ENCODE measurements at regions not wholly inside any gene's neighbourhood (a gene's known extent, or its start where the extent isn't known, plus 50 kb on each side); places are given as distances from the start of the nearest gene placed in this dataset.

GRCh38 chr11:79686703-79687419, 246.0 kb upstream of the TENM4 start:
- DNase-seq (ENCODE audit: low read depth) = no peak
- H3K4me3 ChIP-seq (ENCODE audit: control insufficient read depth, low read depth, low read length) = no peak overlapping the region
- no peak for TF ChIP-seq CTCF (conservative IDR thresholded peaks at IDR 0.05; ENCODE audit: control insufficient read depth, insufficient read depth, low read depth, low read length)

- no peak for DNase-seq (ENCODE audit: low read depth)
- H3K4me3 ChIP-seq (ENCODE audit: control insufficient read depth, low read depth, low read length) = no peak overlapping the region
- TF ChIP-seq CTCF (conservative IDR thresholded peaks at IDR 0.05; ENCODE audit: control insufficient read depth, insufficient read depth, low read depth, low read length) = no peak
Observed at GRCh38 chr11:79683930-79684329, 243.1 kb upstream of the TENM4 start.

- H3K4me3 ChIP-seq (ENCODE audit: control insufficient read depth, low read depth, low read length) = no peak overlapping the region
- no peak for TF ChIP-seq CTCF (conservative IDR thresholded peaks at IDR 0.05; ENCODE audit: control insufficient read depth, insufficient read depth, low read depth, low read length)
- DNase-seq (ENCODE audit: low read depth) = no peak
Observed at GRCh38 chr11:79678780-79679452, 238.1 kb upstream of the TENM4 start.

GRCh38 chr11:79676396-79676795, 235.6 kb upstream of the TENM4 start:
- no peak for DNase-seq (ENCODE audit: low read depth)
- H3K4me3 ChIP-seq (ENCODE audit: control insufficient read depth, low read depth, low read length) = no peak overlapping the region
- no peak for TF ChIP-seq CTCF (conservative IDR thresholded peaks at IDR 0.05; ENCODE audit: control insufficient read depth, insufficient read depth, low read depth, low read length)

GRCh38 chr11:79675081-79675480, 234.3 kb upstream of the TENM4 start:
- no peak overlapping the region for H3K4me3 ChIP-seq (ENCODE audit: control insufficient read depth, low read depth, low read length)
- DNase-seq (ENCODE audit: low read depth) = no peak
- no peak for TF ChIP-seq CTCF (conservative IDR thresholded peaks at IDR 0.05; ENCODE audit: control insufficient read depth, insufficient read depth, low read depth, low read length)

- H3K4me3 ChIP-seq (ENCODE audit: control insufficient read depth, low read depth, low read length) = no peak overlapping the region
- TF ChIP-seq CTCF (conservative IDR thresholded peaks at IDR 0.05; ENCODE audit: control insufficient read depth, insufficient read depth, low read depth, low read length) = no peak
- DNase-seq (ENCODE audit: low read depth) = no peak
Observed at GRCh38 chr11:79672786-79673185, 232.0 kb upstream of the TENM4 start.

Measured in fibroblast of mammary gland (primary cell).